ENCODE measurements at regions not wholly inside any gene's neighbourhood (a gene's known extent, or its start where the extent isn't known, plus 50 kb on each side); places are given as distances from the start of the nearest gene placed in this dataset.

GRCh38 chr7:45986355-45987298, 65.6 kb upstream of the IGFBP3 start:
- Histone ChIP-seq H2BK20ac (ENCODE audit: low read depth, low read length) (peak overlapping the region; percentile 51), H2BK15ac (ENCODE audit: low read depth, low read length) (peak overlapping the region; percentile 0; the same call in 2 of the 3 replicates), H3K79me1 (ENCODE audit: low read depth in 1 of 2, low read length in 2 of 2) (no peaks in the 10 kb centered on the region), H3K36me3 (ENCODE audit: control insufficient read depth, insufficient read depth, low read length) (no peaks in the 10 kb centered on the region), H4K91ac (ENCODE audit: insufficient read depth, low read depth, low read length) (peak overlapping the region; percentile 23; the same call in 1 of the 2 replicates), H3K27me3 (ENCODE audit: control insufficient read depth, insufficient read depth, low read length) (no peaks in the 10 kb centered on the region), H3K9me1 (ENCODE audit: insufficient read depth, low read length) (no peaks in the 10 kb centered on the region), H3K9me3 (ENCODE audit: control insufficient read depth, insufficient read depth, low read length) (no peaks in the 10 kb centered on the region), H3K9ac (ENCODE audit: low read depth, low read length) (no peak overlapping the region), H2BK120ac (ENCODE audit: low read depth, low read length) (peak overlapping the region; percentile 49), H2AFZ (replicated peaks; ENCODE audit: low read length, poor library complexity) (peak overlapping the region; percentile 75), H3K18ac (ENCODE audit: low read depth, low read length) (no peak overlapping the region; the same call in 1 of the 2 replicates), H4K8ac (ENCODE audit: low read depth in 2 of 2, low read length in 2 of 2) (peak overlapping the region; percentile 30 to 63; a peak in 3 of 4 replicates), H3K4ac (ENCODE audit: low read depth, low read length) (peak overlapping the region; percentile 68), H2AK5ac (ENCODE audit: low read depth, low read length) (peak overlapping the region; percentile 73), H4K20me1 (ENCODE audit: insufficient read depth, low read length) (no peaks in the 10 kb centered on the region), H3K4me2 (ENCODE audit: low read depth, low read length) (no peak overlapping the region), H3K23ac (ENCODE audit: low read depth, low read length) (no peak overlapping the region), H3K56ac (ENCODE audit: extremely low read depth, insufficient read depth, low read length) (no peak overlapping the region), H3K27ac (ENCODE audit: insufficient read depth, low read length) (no peak overlapping the region), H3K14ac (replicated peaks; ENCODE audit: low read depth, low read length) (no peak overlapping the region), H4K5ac (ENCODE audit: low read depth, low read length) (no peak overlapping the region; the same call in 1 of the 2 replicates), H2BK5ac (ENCODE audit: low read depth, low read length, poor library complexity, severe bottlenecking) (peak overlapping the region; percentile 44), H2AK9ac (replicated peaks; ENCODE audit: low read depth, low read length, poor library complexity) (peak overlapping the region; percentile 16), H3K4me3 (ENCODE audit: insufficient read depth, low read depth, low read length) (no peak overlapping the region), H3K4me1 (ENCODE audit: control insufficient read depth, insufficient read depth, low read length) (peaks cover 7% of the 10 kb centered on the region)
- no peak for ATAC-seq (ENCODE audit: low read depth)
- intact Hi-C loops (cut with micrococcal nuclease) (no loop called here), dilution Hi-C loops (cut with HindIII; ENCODE audit: low sequenced_read_pairs, unreplicated experiment) (no loop called here), in situ Hi-C loops (cut with MboI; ENCODE audit: low sequenced_read_pairs) (no loop called here)
- POLR2A ChIA-PET (ENCODE audit: unreplicated experiment), result no interaction called here
- TF ChIP-seq FOS (IDR thresholded peaks at IDR 0.05; ENCODE audit: low read depth, low read length), result no peak
- TF ChIP-seq CHD1 (IDR thresholded peaks at IDR 0.05; ENCODE audit: low read depth, low read length), result no peak
- TF ChIP-seq MAZ (IDR thresholded peaks at IDR 0.05; ENCODE audit: borderline replicate concordance, low read depth, low read length), result no peak
- TF ChIP-seq, protein P1, sequence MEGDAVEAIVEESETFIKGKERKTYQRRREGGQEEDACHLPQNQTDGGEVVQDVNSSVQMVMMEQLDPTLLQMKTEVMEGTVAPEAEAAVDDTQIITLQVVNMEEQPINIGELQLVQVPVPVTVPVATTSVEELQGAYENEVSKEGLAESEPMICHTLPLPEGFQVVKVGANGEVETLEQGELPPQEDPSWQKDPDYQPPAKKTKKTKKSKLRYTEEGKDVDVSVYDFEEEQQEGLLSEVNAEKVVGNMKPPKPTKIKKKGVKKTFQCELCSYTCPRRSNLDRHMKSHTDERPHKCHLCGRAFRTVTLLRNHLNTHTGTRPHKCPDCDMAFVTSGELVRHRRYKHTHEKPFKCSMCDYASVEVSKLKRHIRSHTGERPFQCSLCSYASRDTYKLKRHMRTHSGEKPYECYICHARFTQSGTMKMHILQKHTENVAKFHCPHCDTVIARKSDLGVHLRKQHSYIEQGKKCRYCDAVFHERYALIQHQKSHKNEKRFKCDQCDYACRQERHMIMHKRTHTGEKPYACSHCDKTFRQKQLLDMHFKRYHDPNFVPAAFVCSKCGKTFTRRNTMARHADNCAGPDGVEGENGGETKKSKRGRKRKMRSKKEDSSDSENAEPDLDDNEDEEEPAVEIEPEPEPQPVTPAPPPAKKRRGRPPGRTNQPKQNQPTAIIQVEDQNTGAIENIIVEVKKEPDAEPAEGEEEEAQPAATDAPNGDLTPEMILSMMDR (conservative IDR thresholded peaks at IDR 0.05; ENCODE audit: low read depth, low read length), result no peak
- no peak for TF ChIP-seq RAD21 (IDR thresholded peaks at IDR 0.05; ENCODE audit: low read length)
- no peak for TF ChIP-seq RFX5 (IDR thresholded peaks at IDR 0.05; ENCODE audit: low read depth, low read length)
- no peak for TF ChIP-seq NFE2L2 (IDR thresholded peaks at IDR 0.05; ENCODE audit: low read depth, low read length)
- TF ChIP-seq BHLHE40 (IDR thresholded peaks at IDR 0.05; ENCODE audit: low read depth, low read length), result no peak
- no peak for DNase-seq
- 93% methylated on average over 8 of the region's 17 CpGs; no CpG with 5 or more reads in 1 of the 2 experiments for WGBS, 2 experiments (ENCODE audit: extremely low coverage in 2 of 2, insufficient read length in 1 of 2)
- CTCF ChIA-PET, result interaction anchor here (0.7 to 1.2 kb wide), 2 partner anchors 16 to 18 kb away, joined by 3 read pairs; no protein-coding TSS in a partner anchor
- no TSS peak for BruUV-seq (replicated peaks)

All from IMR-90 (cell line).